GM13976 (cell line): ENCODE measurements at regions not wholly inside any gene's neighbourhood (a gene's known extent, or its start where the extent isn't known, plus 50 kb on each side); places are given as distances from the start of the nearest gene placed in this dataset.

Experiments
- DNase-seq: peaks from one replicate; pipeline ENCODE4 v3.0.0; 2012; ENCODE audit warnings: low spot score
- in situ Hi-C: fragments of 300-500 bp; cut with MboI; formaldehyde crosslinking; loops from one replicate; pipeline ENCODE4 v1.12.0; 2022; ENCODE audit warnings: low sequenced_read_pairs, mixed read lengths, inconsistent platforms; ENCODE audit not compliant: unreplicated experiment
- TF ChIP-seq, protein P1 (sequence below): IDR thresholded peaks from 2 replicates; pipeline ENCODE4 v1.5.1; 2012; ENCODE audit warnings: borderline replicate concordance, mild to moderate bottlenecking; ENCODE audit not compliant: insufficient read depth; ENCODE audit errors: extremely low read depth, missing control alignments, control extremely low read depth

GRCh38 chr7:1370738-1371137 lies 88.5 kb downstream of the MICALL2 start:
- DNase-seq = no peak
- TF ChIP-seq, protein P1, sequence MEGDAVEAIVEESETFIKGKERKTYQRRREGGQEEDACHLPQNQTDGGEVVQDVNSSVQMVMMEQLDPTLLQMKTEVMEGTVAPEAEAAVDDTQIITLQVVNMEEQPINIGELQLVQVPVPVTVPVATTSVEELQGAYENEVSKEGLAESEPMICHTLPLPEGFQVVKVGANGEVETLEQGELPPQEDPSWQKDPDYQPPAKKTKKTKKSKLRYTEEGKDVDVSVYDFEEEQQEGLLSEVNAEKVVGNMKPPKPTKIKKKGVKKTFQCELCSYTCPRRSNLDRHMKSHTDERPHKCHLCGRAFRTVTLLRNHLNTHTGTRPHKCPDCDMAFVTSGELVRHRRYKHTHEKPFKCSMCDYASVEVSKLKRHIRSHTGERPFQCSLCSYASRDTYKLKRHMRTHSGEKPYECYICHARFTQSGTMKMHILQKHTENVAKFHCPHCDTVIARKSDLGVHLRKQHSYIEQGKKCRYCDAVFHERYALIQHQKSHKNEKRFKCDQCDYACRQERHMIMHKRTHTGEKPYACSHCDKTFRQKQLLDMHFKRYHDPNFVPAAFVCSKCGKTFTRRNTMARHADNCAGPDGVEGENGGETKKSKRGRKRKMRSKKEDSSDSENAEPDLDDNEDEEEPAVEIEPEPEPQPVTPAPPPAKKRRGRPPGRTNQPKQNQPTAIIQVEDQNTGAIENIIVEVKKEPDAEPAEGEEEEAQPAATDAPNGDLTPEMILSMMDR = no peak
- in situ Hi-C loops = no loop called here

- DNase-seq = no peak
- in situ Hi-C loops = no loop called here
- TF ChIP-seq, protein P1 = no peak
Measured at GRCh38 chr7:1372063-1372462, 87.2 kb downstream of the MICALL2 start.

- TF ChIP-seq, protein P1 = no peak
- in situ Hi-C loops = no loop called here
- DNase-seq = no peak
Measured at GRCh38 chr7:1372671-1373379, 86.4 kb downstream of the MICALL2 start.

DNA sequence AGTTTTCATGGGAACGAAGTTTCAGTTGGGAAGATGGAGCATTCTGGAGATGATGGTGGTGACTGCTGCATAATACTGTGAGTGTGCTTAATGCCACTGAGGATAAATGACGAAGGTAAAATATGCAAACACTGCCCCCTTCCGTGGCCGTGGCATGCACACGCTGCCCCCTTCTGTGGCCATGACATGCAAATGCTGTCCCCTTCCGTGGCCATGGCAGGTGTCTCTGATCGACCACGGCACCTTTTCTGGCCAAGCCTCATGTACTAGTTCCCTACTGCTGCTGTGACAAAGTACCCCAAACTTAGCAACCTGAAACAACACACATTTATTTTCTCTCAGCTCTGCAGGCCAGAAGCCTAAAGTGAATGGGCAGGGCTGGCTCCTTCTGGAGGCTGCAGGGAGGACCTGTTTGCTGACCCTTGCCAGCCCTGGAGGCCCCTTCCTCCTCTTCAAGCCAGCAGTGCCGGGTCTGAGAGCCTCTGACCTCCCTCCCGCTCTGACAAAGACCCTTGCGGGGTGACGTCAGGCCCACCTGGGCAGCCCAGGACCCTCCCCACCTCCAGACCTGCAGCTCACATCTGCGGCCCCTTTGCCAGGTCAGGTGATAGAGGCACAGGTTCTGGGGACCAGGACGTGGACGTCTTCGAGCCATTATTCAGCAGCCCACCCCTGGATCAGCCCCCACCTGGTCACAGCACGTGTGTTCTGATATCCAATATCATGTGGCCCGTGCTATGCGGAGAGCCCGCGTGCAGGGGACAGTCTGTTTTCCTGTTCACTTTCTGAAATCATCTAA lies 82.0 kb downstream of the MICALL2 start:
- TF ChIP-seq, protein P1 = no peak
- in situ Hi-C loops = no loop called here
- no peak for DNase-seq

DNA sequence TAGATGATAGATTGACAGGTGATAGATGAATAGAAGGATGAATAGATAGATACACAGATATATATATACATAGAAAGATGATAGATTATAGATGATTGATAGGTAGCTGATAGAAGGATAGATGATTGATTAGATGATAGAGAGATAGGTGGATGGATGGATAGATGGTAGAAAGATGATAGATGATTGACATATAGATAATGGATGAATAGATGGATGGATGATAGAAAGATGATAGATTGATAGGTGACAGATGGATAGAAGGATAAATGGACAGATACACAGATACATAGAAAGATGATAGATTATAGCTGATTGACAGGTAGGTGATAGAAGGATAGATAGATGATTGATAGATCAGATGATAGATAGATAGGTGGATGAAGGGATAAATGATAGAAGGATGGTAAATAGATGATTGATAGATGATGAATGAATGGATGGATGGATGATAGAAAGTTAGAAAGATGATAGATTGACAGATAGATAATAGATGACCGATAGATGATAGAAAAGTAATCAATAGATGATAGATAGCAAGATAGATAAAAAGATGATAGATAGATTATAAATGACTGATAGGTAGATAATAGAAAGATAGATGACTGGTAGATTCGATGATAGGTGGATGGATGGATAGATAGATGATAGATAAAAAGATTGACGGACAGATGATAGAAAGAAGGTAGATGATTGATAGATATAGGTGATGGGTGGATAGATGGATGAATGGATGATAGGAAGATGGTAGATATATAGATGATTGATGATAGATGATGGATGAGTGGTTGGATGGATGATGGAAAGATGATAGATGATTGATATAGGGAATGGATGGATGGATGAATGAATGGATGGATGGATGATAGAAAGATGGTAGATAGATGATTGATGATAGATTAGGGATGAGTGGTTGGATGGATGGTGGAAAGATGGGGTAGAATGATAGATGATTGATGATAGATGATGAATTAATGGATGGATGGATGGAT lies 80.4 kb downstream of the MICALL2 start:
- TF ChIP-seq, protein P1 = no peak
- no peak for DNase-seq
- in situ Hi-C loops = no loop called here

DNA sequence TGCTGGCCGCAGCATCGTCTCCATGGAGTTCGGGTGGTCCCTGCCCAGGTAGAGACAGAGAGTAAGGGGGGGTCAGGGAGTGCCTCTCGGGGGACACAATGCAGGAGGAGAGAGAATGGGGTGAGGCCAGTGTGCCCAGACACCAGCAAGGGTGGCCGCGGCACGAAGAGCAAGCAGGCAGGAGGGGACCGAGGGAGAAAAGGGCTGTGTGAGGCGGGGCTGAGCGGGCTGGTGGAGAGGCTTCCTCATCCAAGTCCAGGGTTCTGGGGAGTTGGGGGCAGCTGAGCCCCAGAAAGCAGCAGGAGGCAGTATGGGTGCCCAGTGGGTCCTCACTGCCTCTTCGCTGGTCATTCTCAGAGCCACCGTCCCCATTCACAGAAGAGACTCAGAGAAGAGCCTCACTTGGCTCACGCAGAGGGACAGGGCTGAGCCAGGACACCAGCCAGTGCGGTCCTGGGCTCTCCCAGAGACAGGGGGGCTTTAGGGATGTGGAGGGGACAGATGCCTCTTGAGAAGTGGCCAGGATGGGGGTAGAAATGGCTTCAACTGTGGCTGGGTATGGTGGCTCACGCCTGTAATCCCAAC lies 78.9 kb downstream of the MICALL2 start:
- DNase-seq = no peak
- TF ChIP-seq, protein P1 = no peak
- in situ Hi-C loops = no loop called here
